ENCODE measurements at regions not wholly inside any gene's neighbourhood (a gene's known extent, or its start where the extent isn't known, plus 50 kb on each side); places are given as distances from the start of the nearest gene placed in this dataset.

DNA sequence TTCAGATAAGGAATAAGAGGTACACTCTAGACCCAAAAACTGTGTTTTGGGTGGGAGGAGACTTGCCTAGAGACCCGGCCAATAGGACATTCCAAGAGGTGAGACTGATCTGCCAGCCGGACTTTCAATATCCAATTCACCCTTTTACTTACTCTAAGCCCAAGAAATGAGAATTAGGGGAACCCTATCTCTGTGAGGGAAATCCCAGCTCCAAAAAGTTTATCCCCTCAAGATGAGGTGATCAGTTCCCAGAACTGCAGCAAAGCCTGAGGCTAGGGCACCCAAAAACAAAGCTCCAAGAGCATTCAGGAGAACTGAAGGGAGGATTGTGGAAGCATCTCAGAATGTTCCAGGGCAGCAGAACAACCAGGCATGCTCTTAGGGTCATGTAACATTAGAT lies 251.7 kb downstream of the PTTG2 start:
- FAIRE-seq: no peak
- no peak for DNase-seq (ENCODE audit: insufficient read length, low spot score)
- no peak for TF ChIP-seq POLR2A (IDR thresholded peaks at IDR 0.05; ENCODE audit: low read depth, low read length)

DNA sequence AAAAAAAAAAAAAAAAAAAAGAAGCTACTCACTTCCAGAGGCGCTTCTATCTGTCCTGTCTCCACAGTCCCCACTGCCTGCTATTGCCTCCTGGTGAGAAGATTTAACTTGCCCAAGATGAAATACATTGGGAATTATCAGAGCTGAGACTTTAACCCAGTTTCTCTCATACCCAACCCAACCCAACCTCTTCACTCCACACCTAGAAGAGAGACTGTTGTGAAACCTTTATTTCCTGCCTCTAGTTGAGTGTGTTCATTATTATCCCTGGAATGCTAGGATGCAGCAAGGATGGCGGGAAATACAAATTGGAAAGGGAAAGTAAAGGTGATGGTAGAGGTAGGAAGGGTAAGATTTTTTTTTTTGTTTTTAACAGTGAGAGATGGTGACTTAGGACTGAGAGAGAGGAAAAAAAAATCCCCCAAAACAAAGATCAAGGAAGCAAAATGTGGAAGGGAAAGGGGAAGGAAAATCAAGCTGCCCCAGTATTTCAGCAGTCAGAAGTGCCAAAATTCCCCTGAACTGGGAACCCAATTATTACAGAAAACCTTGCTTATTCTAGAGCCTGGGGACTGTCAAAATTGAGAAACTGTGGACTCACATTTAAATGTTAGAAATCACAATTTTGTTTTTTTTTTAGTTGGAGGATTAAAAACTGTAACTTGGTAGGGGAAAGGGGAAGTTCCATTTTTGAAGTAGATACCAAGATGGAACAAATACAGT lies 253.0 kb downstream of the PTTG2 start:
- TF ChIP-seq POLR2A (IDR thresholded peaks at IDR 0.05; ENCODE audit: low read depth, low read length): no peak
- no peak for FAIRE-seq
- DNase-seq (ENCODE audit: insufficient read length, low spot score): no peak

- no peak for TF ChIP-seq POLR2A (IDR thresholded peaks at IDR 0.05; ENCODE audit: low read depth, low read length)
- FAIRE-seq: no peak
Measured at GRCh38 chr4:38222892-38223291, 262.7 kb downstream of the PTTG2 start.

DNA sequence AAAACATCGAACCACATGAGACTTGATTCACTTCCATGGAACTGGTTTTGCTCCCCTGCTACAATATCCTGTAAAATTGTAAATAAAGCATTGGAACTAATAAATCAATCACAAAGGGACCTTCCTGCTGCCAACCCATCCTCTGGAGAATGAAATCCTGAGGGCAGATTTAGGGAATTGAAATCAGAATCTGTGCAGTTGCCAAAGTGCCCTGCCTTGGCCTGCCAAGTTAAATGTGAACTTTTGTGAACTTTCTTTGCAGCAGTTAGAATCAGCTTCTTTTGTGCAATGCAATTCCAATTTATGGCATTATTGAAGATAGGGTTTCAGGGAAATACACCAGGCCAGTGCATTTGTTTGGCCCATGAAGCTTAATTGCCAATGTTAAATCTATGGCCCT lies 263.1 kb downstream of the PTTG2 start:
- FAIRE-seq (no peak), DNase-seq (ENCODE audit: insufficient read length, low spot score) (no peak)
- no peak for TF ChIP-seq POLR2A (IDR thresholded peaks at IDR 0.05; ENCODE audit: low read depth, low read length)

More at GRCh38 chr4:38222892-38223291, 262.7 kb downstream of the PTTG2 start:
- DNase-seq (ENCODE audit: insufficient read length, low spot score): no peak

GRCh38 chr4:38223782-38224236 lies 263.6 kb downstream of the PTTG2 start:
- FAIRE-seq (no peak), DNase-seq (ENCODE audit: insufficient read length, low spot score) (no peak)
- TF ChIP-seq POLR2A (IDR thresholded peaks at IDR 0.05; ENCODE audit: low read depth, low read length): no peak

DNA sequence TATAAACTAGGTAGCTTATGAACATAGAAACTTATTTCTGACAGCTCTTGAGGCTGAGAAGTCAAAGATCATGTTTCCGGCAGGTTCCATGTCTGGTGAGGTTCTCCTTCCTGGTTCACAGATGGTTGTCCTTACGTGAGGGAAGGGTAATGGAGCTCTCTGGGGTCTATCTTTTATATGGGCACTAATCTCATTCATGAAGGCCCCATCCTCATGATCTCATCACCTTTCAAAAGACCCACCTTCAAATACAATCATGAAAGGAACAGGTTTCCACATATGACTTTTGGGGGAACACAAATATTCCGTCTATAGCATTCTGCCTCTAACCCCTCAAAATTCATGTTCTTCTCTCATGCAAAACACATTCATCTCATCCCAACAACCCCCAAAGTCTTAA lies 264.7 kb downstream of the PTTG2 start:
- no peak for TF ChIP-seq POLR2A (IDR thresholded peaks at IDR 0.05; ENCODE audit: low read depth, low read length)
- DNase-seq (ENCODE audit: insufficient read length, low spot score) (no peak), FAIRE-seq (no peak)

- TF ChIP-seq POLR2A (IDR thresholded peaks at IDR 0.05; ENCODE audit: low read depth, low read length): no peak
- no peak for DNase-seq (ENCODE audit: insufficient read length, low spot score)
- FAIRE-seq: no peak
Measured at GRCh38 chr4:38226170-38226569, 266.0 kb downstream of the PTTG2 start.

DNA sequence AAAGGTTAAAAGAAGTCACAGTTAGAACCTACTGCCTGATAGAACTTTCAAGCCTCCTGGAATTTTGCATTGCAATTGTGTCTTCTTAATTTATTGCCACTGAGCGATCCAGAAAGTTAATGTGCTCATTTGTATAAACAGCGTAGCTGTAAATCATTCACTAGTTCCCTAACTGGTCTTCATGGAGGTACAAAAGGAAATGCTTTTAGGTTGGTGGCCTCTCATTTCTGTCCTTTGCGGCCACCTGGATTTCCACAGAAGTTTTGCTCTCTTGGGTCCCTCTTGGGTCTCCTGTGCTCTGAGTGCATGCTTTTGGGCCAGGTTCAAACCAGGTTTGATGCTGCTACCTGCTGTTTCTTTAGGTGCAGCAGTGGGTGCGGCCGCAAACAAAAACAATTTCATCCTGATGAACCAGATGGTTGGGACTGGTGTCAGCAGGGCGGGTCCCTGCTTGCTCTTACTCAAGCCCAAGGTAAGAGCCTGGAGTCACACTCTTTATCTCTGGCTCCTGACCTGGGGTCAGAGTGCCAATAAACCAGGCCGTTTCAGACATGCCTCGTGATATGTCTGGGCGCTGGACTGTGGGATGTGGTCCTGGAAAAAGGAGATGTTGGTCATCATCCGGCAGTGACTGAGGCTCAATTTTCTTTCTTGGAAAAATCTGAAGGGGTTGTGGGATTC lies 270.1 kb downstream of the PTTG2 start:
- DNase-seq (ENCODE audit: insufficient read length, low spot score) (no peak), FAIRE-seq (no peak)
- no peak for TF ChIP-seq POLR2A (IDR thresholded peaks at IDR 0.05; ENCODE audit: low read depth, low read length)

DNA sequence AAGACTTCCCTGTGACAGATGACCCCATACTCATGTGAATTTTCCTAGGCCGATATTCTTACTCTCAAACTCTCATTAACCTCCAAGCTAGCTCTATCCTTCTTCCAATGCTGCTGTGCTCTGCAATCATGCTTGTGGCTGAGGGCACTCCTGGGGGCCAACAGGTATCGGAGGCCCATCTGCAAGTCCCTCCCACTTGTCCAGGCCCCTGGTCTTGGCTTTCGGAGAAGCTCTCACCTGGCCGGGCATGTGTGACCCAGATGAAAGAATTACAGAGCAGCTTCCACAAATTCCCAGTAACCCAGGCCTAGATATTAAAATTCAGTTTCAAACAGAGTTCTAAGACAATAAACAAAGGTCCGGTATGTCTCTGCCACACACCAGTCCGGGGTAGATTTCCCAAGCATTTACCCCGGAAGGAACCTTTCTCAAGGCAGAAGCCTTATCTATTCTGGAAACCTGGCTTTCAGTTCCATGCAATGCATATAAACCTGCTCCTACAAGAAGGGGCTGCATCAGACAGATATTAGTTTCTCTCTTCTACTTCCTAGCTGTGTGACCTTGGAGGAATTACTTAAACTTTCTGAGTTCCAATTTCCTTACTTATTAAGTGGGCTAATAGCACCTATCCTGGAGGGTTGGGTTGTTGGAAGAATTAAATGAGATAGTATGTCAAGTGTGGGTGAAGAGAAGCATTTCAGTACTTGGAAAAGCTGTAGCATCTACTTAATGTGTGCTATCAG lies 270.8 kb downstream of the PTTG2 start:
- TF ChIP-seq POLR2A (IDR thresholded peaks at IDR 0.05; ENCODE audit: low read depth, low read length): no peak
- FAIRE-seq (no peak), DNase-seq (ENCODE audit: insufficient read length, low spot score) (no peak)

- FAIRE-seq (no peak), DNase-seq (ENCODE audit: insufficient read length, low spot score) (no peak)
- no peak for TF ChIP-seq POLR2A (IDR thresholded peaks at IDR 0.05; ENCODE audit: low read depth, low read length)
Measured at GRCh38 chr4:38231626-38232025, 271.4 kb downstream of the PTTG2 start.

DNA sequence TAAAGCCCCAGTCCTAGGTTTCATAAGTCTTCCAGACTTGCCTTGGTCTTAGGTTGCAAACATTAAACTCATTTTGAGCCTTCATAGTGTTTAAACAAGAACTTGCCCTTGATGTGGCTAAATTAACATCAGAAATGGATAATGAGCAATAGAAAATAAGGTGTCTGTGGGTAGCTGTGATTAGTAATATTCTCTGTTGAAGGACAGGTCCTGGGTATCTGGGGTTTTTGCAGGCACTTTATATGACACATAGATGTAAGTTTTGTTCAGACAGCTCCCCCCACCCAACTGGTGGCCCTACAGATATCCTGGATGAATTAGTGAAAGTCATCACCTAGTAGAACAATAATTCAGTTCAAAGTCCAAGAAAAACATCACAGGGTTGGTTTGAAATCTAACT lies 272.5 kb downstream of the PTTG2 start:
- FAIRE-seq: no peak
- TF ChIP-seq POLR2A (IDR thresholded peaks at IDR 0.05; ENCODE audit: low read depth, low read length): no peak
- no peak for DNase-seq (ENCODE audit: insufficient read length, low spot score)

- no peak for TF ChIP-seq POLR2A (IDR thresholded peaks at IDR 0.05; ENCODE audit: low read depth, low read length)
- DNase-seq (ENCODE audit: insufficient read length, low spot score) (no peak), FAIRE-seq (no peak)
Measured at GRCh38 chr4:38233727-38234480, 273.7 kb downstream of the PTTG2 start.

- TF ChIP-seq POLR2A (IDR thresholded peaks at IDR 0.05; ENCODE audit: low read depth, low read length): no peak
- FAIRE-seq (no peak), DNase-seq (ENCODE audit: insufficient read length, low spot score) (no peak)
Measured at GRCh38 chr4:38235354-38235753, 275.2 kb downstream of the PTTG2 start.

DNA sequence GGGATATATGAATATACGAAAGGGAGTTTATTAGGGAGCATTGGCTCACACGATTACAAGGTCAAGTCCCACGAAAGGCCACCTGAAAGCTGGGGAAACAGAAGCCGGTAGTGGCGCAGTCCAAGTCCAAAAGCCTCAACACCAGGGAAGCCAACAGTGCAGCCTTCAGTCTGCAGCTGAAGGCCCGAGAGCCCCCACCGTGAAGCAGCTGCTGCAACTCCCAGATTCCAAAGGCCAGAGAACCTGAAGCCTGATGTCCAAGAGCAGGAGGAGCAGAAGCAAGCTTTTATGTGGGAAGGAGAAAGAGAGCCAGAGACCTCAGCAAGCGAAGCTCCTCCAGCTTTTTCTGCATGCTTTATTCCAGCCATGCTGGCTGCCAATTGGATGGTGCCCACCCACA lies 275.8 kb downstream of the PTTG2 start:
- TF ChIP-seq POLR2A (IDR thresholded peaks at IDR 0.05; ENCODE audit: low read depth, low read length): no peak
- FAIRE-seq: no peak

More for the DNA sequence above, 275.8 kb downstream of the PTTG2 start:
- no peak for DNase-seq (ENCODE audit: insufficient read length, low spot score)

Measured in H54 (cell line).